HG03060 (cell line): ENCODE measurements at regions not wholly inside any gene's neighbourhood (a gene's known extent, or its start where the extent isn't known, plus 50 kb on each side); places are given as distances from the start of the nearest gene placed in this dataset.

Experiments used
- ATAC-seq: cut with Tn5 transposase; IDR thresholded peaks from one replicate; pipeline ENCODE4 v1.9.1; 2021; ENCODE audit warnings: low read depth, moderate number of reproducible peaks; ENCODE audit not compliant: unreplicated experiment

DNA sequence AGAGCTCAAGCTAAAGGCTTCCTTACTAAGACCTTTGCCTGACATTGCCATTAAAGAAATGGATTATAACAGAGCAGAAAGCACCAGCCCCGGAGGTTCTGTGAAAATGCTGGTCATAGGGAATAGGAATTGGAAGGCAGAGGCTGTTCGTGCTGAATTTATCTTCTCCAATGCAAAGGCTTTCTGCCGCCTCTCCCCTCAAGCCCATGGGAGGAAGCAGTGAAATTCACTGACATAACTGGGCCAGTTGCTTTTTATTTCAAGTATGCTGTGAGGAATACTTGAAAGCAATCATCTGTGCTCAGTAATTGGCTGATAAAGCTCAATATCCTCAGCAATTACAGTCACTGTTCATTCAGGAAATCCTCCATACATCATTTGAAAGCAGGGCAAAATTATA, 85.4 kb upstream of the LINC00305 start:
- no peak for ATAC-seq

DNA sequence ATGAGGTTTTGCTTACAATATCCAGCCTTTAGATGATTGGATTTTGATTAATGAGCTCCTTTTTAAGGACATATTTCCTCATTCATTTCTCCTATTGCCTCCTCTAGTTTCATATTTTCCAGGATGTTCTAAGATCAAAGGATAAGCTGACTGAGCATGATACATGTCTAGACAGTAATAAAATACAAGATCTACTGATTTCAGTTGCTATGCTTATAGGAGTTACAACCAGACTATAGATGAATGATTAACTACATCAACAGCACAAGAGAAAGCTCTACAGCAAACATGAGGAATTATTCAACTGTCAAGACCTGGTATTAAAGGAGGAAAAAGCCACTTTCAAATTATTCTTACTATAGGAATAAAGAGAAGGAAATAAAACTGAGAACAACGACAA, 85.0 kb upstream of the LINC00305 start:
- no peak for ATAC-seq

DNA sequence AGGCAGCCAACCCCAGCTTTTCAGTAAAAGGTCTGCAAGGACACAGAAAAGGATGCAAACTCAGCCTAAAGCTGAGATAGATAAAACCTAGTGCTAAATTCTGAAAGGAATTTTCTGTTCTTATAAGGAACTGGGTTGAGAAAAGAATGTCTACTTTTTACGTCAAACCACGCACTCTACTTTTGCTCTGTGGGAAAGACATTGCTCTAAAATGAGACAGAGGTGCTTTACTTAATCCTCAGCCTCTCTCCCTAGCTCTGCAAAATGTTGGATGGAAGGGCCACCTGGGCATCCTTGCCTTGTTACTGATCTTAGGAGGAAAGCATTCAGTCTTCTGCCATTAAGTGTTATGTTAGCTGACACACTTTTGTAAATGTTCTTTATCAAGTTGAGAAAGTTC, 72.1 kb upstream of the LINC00305 start:
- ATAC-seq, result no peak

- ATAC-seq, result no peak
These were observed 70.6 kb upstream of the LINC00305 start for GRCh38 chr18:64219517-64219916.

GRCh38 chr18:64210401-64210949, 61.6 kb upstream of the LINC00305 start:
- no peak for ATAC-seq

GRCh38 chr18:64208516-64208915, 59.6 kb upstream of the LINC00305 start:
- ATAC-seq, result no peak

- no peak for ATAC-seq
These were observed 58.9 kb upstream of the LINC00305 start for GRCh38 chr18:64207820-64208219.

- no peak for ATAC-seq
These were observed 54.4 kb upstream of the LINC00305 start for GRCh38 chr18:64203295-64203694.

GRCh38 chr18:64202863-64203262, 54.0 kb upstream of the LINC00305 start:
- no peak for ATAC-seq

GRCh38 chr18:64202210-64202836, 53.4 kb upstream of the LINC00305 start:
- ATAC-seq, result no peak

DNA sequence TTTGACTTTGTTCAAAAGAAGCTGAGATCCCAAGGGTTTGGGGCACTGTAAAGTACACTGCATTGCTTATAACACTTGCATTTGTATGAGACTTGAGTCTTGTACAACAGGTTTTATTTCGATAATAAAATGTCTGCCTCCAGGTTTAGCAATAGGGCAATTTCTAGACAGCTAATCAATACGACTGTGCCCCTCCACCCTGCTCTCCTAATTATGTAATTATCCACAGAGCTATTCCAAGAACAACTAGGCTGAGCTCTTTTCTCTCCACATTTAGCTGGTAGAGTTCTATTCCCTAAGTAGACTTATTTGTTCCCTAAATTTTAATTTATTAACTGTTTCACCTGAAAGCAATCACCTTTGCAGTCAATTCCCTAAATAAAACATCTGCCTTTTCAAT, 52.9 kb upstream of the LINC00305 start:
- no peak for ATAC-seq

DNA sequence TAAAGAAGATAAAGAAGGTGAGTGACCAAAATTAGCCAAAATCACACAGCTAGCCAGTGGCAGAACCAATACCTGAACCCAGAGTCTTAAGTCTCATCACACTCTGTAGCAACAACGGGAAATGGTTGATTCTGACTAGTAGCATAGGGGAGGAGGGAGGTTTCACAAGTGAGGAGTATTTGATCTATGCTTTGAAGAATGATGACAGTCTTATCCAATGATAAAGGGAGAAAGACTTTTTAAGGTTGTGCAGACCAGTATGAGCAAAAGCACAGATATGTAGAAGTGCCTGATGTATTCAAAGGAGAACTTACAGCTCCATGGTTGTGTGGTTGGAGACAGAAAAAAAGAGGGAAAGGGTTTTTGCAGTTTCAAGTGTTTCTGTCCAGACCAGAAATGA, 50.7 kb upstream of the LINC00305 start:
- ATAC-seq, result no peak
